GM12891 (cell line): ENCODE measurements at regions not wholly inside any gene's neighbourhood (a gene's known extent, or its start where the extent isn't known, plus 50 kb on each side); places are given as distances from the start of the nearest gene placed in this dataset.

Experiments used
- POLR2A ChIP-seq: IDR thresholded peaks from 2 replicates; pipeline ENCODE4 v1.6.1; 2011; ENCODE audit warnings: low read depth, low read length, control low read depth
- TAF1 ChIP-seq: IDR thresholded peaks from 2 replicates; pipeline ENCODE4 v1.6.1; 2011; ENCODE audit warnings: low read depth, low read length, control low read depth

DNA sequence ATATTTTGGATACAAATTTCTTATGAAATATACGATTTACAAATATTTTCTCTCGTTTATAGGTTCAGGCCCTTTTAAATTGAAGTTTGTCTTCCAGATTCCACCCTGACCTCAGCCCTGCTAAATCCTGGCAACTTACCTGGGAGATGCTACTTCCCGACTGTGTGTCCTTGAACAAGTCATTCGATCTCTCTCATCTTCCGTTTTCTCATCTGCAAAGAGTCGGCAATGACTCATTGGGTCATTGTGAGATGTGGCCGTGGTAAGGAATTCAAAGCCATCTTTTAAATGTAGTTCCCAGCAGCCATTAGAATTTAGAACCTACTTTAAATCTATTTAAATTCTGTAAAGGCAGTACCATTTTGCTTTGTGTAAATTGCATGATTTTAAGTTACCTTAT, 72.5 kb downstream of the LHX2 start:
- no peak for TF ChIP-seq POLR2A
- no peak for TF ChIP-seq TAF1
